ENCODE measurements at regions not wholly inside any gene's neighbourhood (a gene's known extent, or its start where the extent isn't known, plus 50 kb on each side); places are given as distances from the start of the nearest gene placed in this dataset.

GRCh38 chr1:65596768-65597167 lies 176.3 kb downstream of the LEPR start:
- Histone ChIP-seq H3K4me2 (ENCODE audit: insufficient read depth, low read length) (no peak overlapping the region), H3K79me2 (ENCODE audit: insufficient read depth, low read length) (no peaks in the 10 kb centered on the region), H4K20me1 (ENCODE audit: insufficient read depth, low read length) (no peaks in the 10 kb centered on the region), H3K36me3 (ENCODE audit: insufficient read depth, low read length) (no peaks in the 10 kb centered on the region), H3K4me1 (ENCODE audit: insufficient read depth, low read length) (no peaks in the 10 kb centered on the region), H3K9ac (ENCODE audit: low read depth, low read length) (no peak overlapping the region), H3K27ac (ENCODE audit: low read length) (no peak overlapping the region), H3K27me3 (ENCODE audit: insufficient read depth, low read length, poor library complexity) (no peaks in the 10 kb centered on the region), H2AFZ (ENCODE audit: low read depth, low read length) (no peak overlapping the region), H3K4me3 (ENCODE audit: low read depth in 1 of 2, low read length in 2 of 2) (no peak overlapping the region), H3K9me3 (ENCODE audit: insufficient read depth, low read length, severe bottlenecking) (no peaks in the 10 kb centered on the region)
- no peak for ATAC-seq (ENCODE audit: insufficient read depth, low read depth)
- no peak for DNase-seq
- TF ChIP-seq CTCF (IDR thresholded peaks at IDR 0.05; ENCODE audit: borderline replicate concordance, extremely low read depth, low read length, poor library complexity, severe bottlenecking), result no peak
- TF ChIP-seq EZH2 (IDR thresholded peaks at IDR 0.05; ENCODE audit: borderline replicate concordance, low read depth, low read length, severe bottlenecking), result no peak

DNA sequence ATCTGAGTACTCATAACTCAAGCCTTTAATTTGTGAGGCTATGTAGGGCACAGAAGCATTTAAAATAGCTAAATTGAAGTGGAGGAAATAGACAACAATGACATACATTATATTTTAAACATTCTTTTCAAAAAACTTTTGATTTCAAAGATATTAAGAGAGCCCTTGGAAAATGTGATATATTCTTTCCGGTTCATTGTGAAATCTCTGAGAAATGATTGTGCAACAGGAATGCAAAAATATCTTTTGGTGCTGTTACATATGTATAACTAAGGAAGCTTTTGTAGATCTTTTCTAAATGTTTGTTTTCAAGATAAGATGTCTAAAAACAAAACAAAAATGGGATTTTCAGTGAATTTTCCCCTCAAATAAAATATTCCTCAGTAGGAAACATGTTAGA lies 185.2 kb downstream of the LEPR start:
- no peak overlapping the region for H3K9ac ChIP-seq (ENCODE audit: low read depth, low read length)
- ATAC-seq (ENCODE audit: insufficient read depth, low read depth), result no peak
- H3K36me3 ChIP-seq (ENCODE audit: insufficient read depth, low read length), result no peaks in the 10 kb centered on the region
- no peaks in the 10 kb centered on the region for H3K9me3 ChIP-seq (ENCODE audit: insufficient read depth, low read length, severe bottlenecking)
- H3K4me3 ChIP-seq (ENCODE audit: low read depth in 1 of 2, low read length in 2 of 2), result no peak overlapping the region
- no peak overlapping the region for H2AFZ ChIP-seq (ENCODE audit: low read depth, low read length)
- H4K20me1 ChIP-seq (ENCODE audit: insufficient read depth, low read length), result no peaks in the 10 kb centered on the region
- H3K4me2 ChIP-seq (ENCODE audit: insufficient read depth, low read length), result no peak overlapping the region
- TF ChIP-seq CTCF (IDR thresholded peaks at IDR 0.05; ENCODE audit: borderline replicate concordance, extremely low read depth, low read length, poor library complexity, severe bottlenecking), result no peak
- no peak for TF ChIP-seq EZH2 (IDR thresholded peaks at IDR 0.05; ENCODE audit: borderline replicate concordance, low read depth, low read length, severe bottlenecking)
- no peaks in the 10 kb centered on the region for H3K4me1 ChIP-seq (ENCODE audit: insufficient read depth, low read length)
- DNase-seq, result no peak
- no peaks in the 10 kb centered on the region for H3K79me2 ChIP-seq (ENCODE audit: insufficient read depth, low read length)
- H3K27ac ChIP-seq (ENCODE audit: low read length), result no peak overlapping the region
- H3K27me3 ChIP-seq (ENCODE audit: insufficient read depth, low read length, poor library complexity), result no peaks in the 10 kb centered on the region

GRCh38 chr1:65606426-65606825 lies 186.0 kb downstream of the LEPR start:
- Histone ChIP-seq H3K4me2 (ENCODE audit: insufficient read depth, low read length) (no peak overlapping the region), H3K9me3 (ENCODE audit: insufficient read depth, low read length, severe bottlenecking) (no peaks in the 10 kb centered on the region), H2AFZ (ENCODE audit: low read depth, low read length) (no peak overlapping the region), H3K9ac (ENCODE audit: low read depth, low read length) (no peak overlapping the region), H3K79me2 (ENCODE audit: insufficient read depth, low read length) (no peaks in the 10 kb centered on the region), H3K4me3 (ENCODE audit: low read depth in 1 of 2, low read length in 2 of 2) (no peak overlapping the region), H3K4me1 (ENCODE audit: insufficient read depth, low read length) (no peaks in the 10 kb centered on the region), H4K20me1 (ENCODE audit: insufficient read depth, low read length) (no peaks in the 10 kb centered on the region), H3K27me3 (ENCODE audit: insufficient read depth, low read length, poor library complexity) (no peaks in the 10 kb centered on the region), H3K36me3 (ENCODE audit: insufficient read depth, low read length) (no peaks in the 10 kb centered on the region), H3K27ac (ENCODE audit: low read length) (no peak overlapping the region)
- ATAC-seq (ENCODE audit: insufficient read depth, low read depth) (no peak), DNase-seq (no peak)
- no peak for TF ChIP-seq EZH2 (IDR thresholded peaks at IDR 0.05; ENCODE audit: borderline replicate concordance, low read depth, low read length, severe bottlenecking)
- TF ChIP-seq CTCF (IDR thresholded peaks at IDR 0.05; ENCODE audit: borderline replicate concordance, extremely low read depth, low read length, poor library complexity, severe bottlenecking), result no peak

- no peak for DNase-seq
- no peak overlapping the region for H3K9ac ChIP-seq (ENCODE audit: low read depth, low read length)
- H2AFZ ChIP-seq (ENCODE audit: low read depth, low read length), result no peak overlapping the region
- H3K9me3 ChIP-seq (ENCODE audit: insufficient read depth, low read length, severe bottlenecking), result no peaks in the 10 kb centered on the region
- H3K4me1 ChIP-seq (ENCODE audit: insufficient read depth, low read length), result no peaks in the 10 kb centered on the region
- no peak for TF ChIP-seq EZH2 (IDR thresholded peaks at IDR 0.05; ENCODE audit: borderline replicate concordance, low read depth, low read length, severe bottlenecking)
- TF ChIP-seq CTCF (IDR thresholded peaks at IDR 0.05; ENCODE audit: borderline replicate concordance, extremely low read depth, low read length, poor library complexity, severe bottlenecking), result no peak
- no peak overlapping the region for H3K27ac ChIP-seq (ENCODE audit: low read length)
- no peak for ATAC-seq (ENCODE audit: insufficient read depth, low read depth)
- no peaks in the 10 kb centered on the region for H3K27me3 ChIP-seq (ENCODE audit: insufficient read depth, low read length, poor library complexity)
- no peak overlapping the region for H3K4me3 ChIP-seq (ENCODE audit: low read depth in 1 of 2, low read length in 2 of 2)
- no peaks in the 10 kb centered on the region for H3K36me3 ChIP-seq (ENCODE audit: insufficient read depth, low read length)
- no peaks in the 10 kb centered on the region for H4K20me1 ChIP-seq (ENCODE audit: insufficient read depth, low read length)
- no peak overlapping the region for H3K4me2 ChIP-seq (ENCODE audit: insufficient read depth, low read length)
- H3K79me2 ChIP-seq (ENCODE audit: insufficient read depth, low read length), result no peaks in the 10 kb centered on the region
These were observed 178.8 kb upstream of the PDE4B start for GRCh38 chr1:65613884-65614283.

All from DND-41 (cell line).